Endothelial cell of umbilical vein (primary cell): ENCODE measurements at regions not wholly inside any gene's neighbourhood (a gene's known extent, or its start where the extent isn't known, plus 50 kb on each side); places are given as distances from the start of the nearest gene placed in this dataset.

Experiments
- BruUV-seq: library from RNA; stranded (reverse); fragments of 400-500 nt; replicated peaks from 2 replicates; lab custom pipeline; 2021; lab: Mats Ljungman, UMichigan
- CTCF ChIA-PET: fragments of 300-600, 350-600 bp; sonication (Branson Sonifier 250); formaldehyde crosslinking; loops from one replicate; lab custom pipeline; 2021; ENCODE audit warnings: antibody characterized with exemption, inconsistent platforms; lab: Charles Lee
- POLR2A ChIA-PET: fragments of 300-600, 350-600 bp; sonication (Branson Sonifier 250); formaldehyde crosslinking; loops from one replicate; lab custom pipeline; 2021; ENCODE audit warnings: antibody characterized with exemption, inconsistent platforms; lab: Charles Lee
- DNase-seq: peaks from one replicate; pipeline ENCODE4 v3.0.0-alpha.2; 2011; ENCODE audit warnings: low read depth, low spot score
- FAIRE-seq: peaks from 2 replicates; lab custom pipeline; 2011; peaks lifted over from hg19 to GRCh38; lab: Jason Lieb, UNC
- H2AFZ ChIP-seq: 2 replicates; pipeline ENCODE4 v1.6.0; 2012; ENCODE audit warnings: low read depth, low read length, control low read depth, inconsistent platforms
- H3K27ac ChIP-seq: 2 replicates; pipeline ENCODE4 v1.5.1; 2011; ENCODE audit warnings: low read depth, mild to moderate bottlenecking, control low read depth, low read length, moderate library complexity; ENCODE audit not compliant: insufficient read depth
- H3K27me3 ChIP-seq, 2 experiments: 2 replicates each; pipeline versions ENCODE4 v1.6.0 to v1.6.1; 2011; ENCODE audit warnings: low read length in 2 of 2, mixed read lengths in 1 of 2; ENCODE audit not compliant: control insufficient read depth in 2 of 2, insufficient read depth in 2 of 2
- H3K36me3 ChIP-seq, 2 experiments: 2 replicates in 1 of 2; 3 replicates in 1 of 2; pipeline ENCODE4 v1.5.1; 2011; ENCODE audit warnings: low read length in 2 of 2, mild to moderate bottlenecking in 1 of 2, moderate library complexity in 1 of 2; ENCODE audit not compliant: control insufficient read depth in 2 of 2, insufficient read depth in 2 of 2; ENCODE audit errors: extremely low read depth in 1 of 2
- H3K4me1 ChIP-seq: 3 replicates; pipeline ENCODE4 v1.5.1; 2011; ENCODE audit warnings: mild to moderate bottlenecking, low read length; ENCODE audit not compliant: control insufficient read depth, insufficient read depth; ENCODE audit errors: extremely low read depth
- H3K4me2 ChIP-seq: 2 replicates; pipeline ENCODE4 v1.6.1; 2011; ENCODE audit warnings: low read length, control low read depth, mixed read lengths; ENCODE audit not compliant: insufficient read depth
- H3K4me3 ChIP-seq, 3 experiments: fragments of 200-600 bp in 1 of 3; sonication (generic), shearing (Covaris generic) in 1 of 3; replicated peaks in 1 of 3; 2 replicates each; pipeline ENCODE4 v1.5.1; 2011 to 2016; ENCODE audit warnings: control low read depth in 3 of 3, low read length in 3 of 3, mild to moderate bottlenecking in 2 of 3, inconsistent platforms in 1 of 3, low read depth in 1 of 3, moderate library complexity in 1 of 3; ENCODE audit not compliant: insufficient read depth in 1 of 3
- H3K79me2 ChIP-seq: 2 replicates; pipeline ENCODE4 v1.6.0; 2012; ENCODE audit warnings: low read length, inconsistent platforms; ENCODE audit not compliant: control insufficient read depth, insufficient read depth
- H3K9ac ChIP-seq: replicated peaks from 2 replicates; pipeline ENCODE3; 2011; ENCODE audit warnings: low read length, control low read depth; ENCODE audit not compliant: insufficient read depth; ENCODE audit errors: extremely low read depth
- H3K9me1 ChIP-seq: replicated peaks from 3 replicates; pipeline ENCODE4 v1.6.0; 2011; ENCODE audit warnings: mild to moderate bottlenecking, low read length; ENCODE audit not compliant: control insufficient read depth, insufficient read depth; ENCODE audit errors: extremely low read depth
- H3K9me3 ChIP-seq: replicated peaks from 2 replicates; pipeline ENCODE4 v1.5.1; 2012; ENCODE audit warnings: low read length, inconsistent platforms; ENCODE audit not compliant: control insufficient read depth, insufficient read depth
- H4K20me1 ChIP-seq: replicated peaks from 2 replicates; pipeline ENCODE3; 2011; ENCODE audit warnings: mild to moderate bottlenecking, low read length; ENCODE audit not compliant: control insufficient read depth, insufficient read depth; ENCODE audit errors: extremely low read depth
- JUN ChIP-seq: IDR thresholded peaks from 2 replicates; pipeline ENCODE4 v1.6.1; 2011; ENCODE audit warnings: borderline replicate concordance, low read depth; ENCODE audit not compliant: insufficient read length, insufficient read depth
- MAX ChIP-seq: IDR thresholded peaks from 2 replicates; pipeline ENCODE4 v1.6.1; 2011; ENCODE audit not compliant: insufficient read depth, insufficient read length
- dilution Hi-C: fragments of 300-500 bp; cut with MboI; formaldehyde crosslinking; loops from one replicate; pipeline ENCODE4 v1.15.0; 2019; ENCODE audit warnings: low sequenced_read_pairs; ENCODE audit not compliant: extremely low pct_ligation_motif_present
- intact Hi-C: fragments of 100-400 bp; cut with micrococcal nuclease; formaldehyde crosslinking; loops from one replicate; pipeline ENCODE4 v1.10.0; 2022

DNA sequence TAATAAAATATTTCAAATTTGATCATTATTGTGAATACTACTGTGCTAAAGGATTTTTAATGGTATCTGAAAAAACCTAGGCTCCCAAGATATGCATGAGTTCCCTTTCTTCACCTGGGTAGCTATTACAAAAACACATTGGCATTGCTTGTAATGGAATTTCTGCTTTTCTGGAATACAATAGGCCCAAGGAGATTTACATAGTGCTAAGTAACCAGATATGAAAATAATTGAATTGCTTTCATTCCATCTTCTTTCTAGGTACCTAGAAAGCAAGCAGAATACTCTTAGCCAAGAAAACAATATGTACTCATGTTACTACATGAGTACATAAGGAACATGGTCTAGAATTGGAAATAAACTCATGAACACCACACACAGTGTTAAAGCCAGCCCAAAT lies 291.9 kb downstream of the KCNC2 start:
- CTCF ChIA-PET, result interaction anchor here (1.6 kb wide), 1 partner anchor 11 kb away, joined by 3 read pairs; no protein-coding TSS in a partner anchor
- no peaks in the 10 kb centered on the region for H3K9me3 ChIP-seq
- POLR2A ChIA-PET, result no interaction called here
- no peak overlapping the region for H3K4me3 ChIP-seq
- TF ChIP-seq MAX, result no peak
- no peak for TF ChIP-seq JUN
- H3K4me2 ChIP-seq, result no peak overlapping the region
- no peak for FAIRE-seq
- dilution Hi-C loops, result no loop called here
- no peaks in the 10 kb centered on the region for H4K20me1 ChIP-seq
- DNase-seq, result no peak
- H3K79me2 ChIP-seq, result no peaks in the 10 kb centered on the region
- H3K27ac ChIP-seq, result no peak overlapping the region
- no peak overlapping the region for H2AFZ ChIP-seq
- no TSS peak for BruUV-seq
- H3K4me1 ChIP-seq, result no peaks in the 10 kb centered on the region
- no peaks in the 10 kb centered on the region for H3K27me3 ChIP-seq
- no peaks in the 10 kb centered on the region for H3K9me1 ChIP-seq
- H3K36me3 ChIP-seq, result no peaks in the 10 kb centered on the region
- no peak overlapping the region for H3K9ac ChIP-seq
- intact Hi-C loops, result no loop called here

GRCh38 chr12:74918291-74918690 lies 291.3 kb downstream of the KCNC2 start:
- Histone ChIP-seq H3K9me1 (no peaks in the 10 kb centered on the region), H3K9me3 (no peaks in the 10 kb centered on the region), H3K79me2 (no peaks in the 10 kb centered on the region), H3K4me2 (no peak overlapping the region), H3K4me1 (no peaks in the 10 kb centered on the region), H3K4me3 (no peak overlapping the region), H3K27me3 (no peaks in the 10 kb centered on the region), H2AFZ (no peak overlapping the region), H3K27ac (no peak overlapping the region), H3K36me3 (no peaks in the 10 kb centered on the region), H4K20me1 (no peaks in the 10 kb centered on the region), H3K9ac (no peak overlapping the region)
- intact Hi-C loops, result no loop called here
- no peak for DNase-seq
- no peak for FAIRE-seq
- dilution Hi-C loops, result no loop called here
- ChIA-PET CTCF (no interaction called here), POLR2A (no interaction called here)
- TF ChIP-seq JUN, result no peak
- BruUV-seq, result no TSS peak
